ENCODE measurements at regions not wholly inside any gene's neighbourhood (a gene's known extent, or its start where the extent isn't known, plus 50 kb on each side); places are given as distances from the start of the nearest gene placed in this dataset.
"Not testable (repeated sequence)": the region's sequence is repeated elsewhere in the genome, so short reads cannot be mapped to it uniquely, and the experiment has no call there.

- in situ Hi-C loops (cut with MboI; ENCODE audit: low pct_unique_long_range_greater_than_20kb, low sequenced_read_pairs, unreplicated experiment): no loop called here
- TF ChIP-seq CTCF (IDR thresholded peaks at IDR 0.05; ENCODE audit: extremely low read depth, insufficient read depth, missing control alignments): no peak
- DNase-seq (ENCODE audit: low spot score): no peak
These were observed 116.6 kb upstream of the RAI2 start for GRCh38 chrX:17977696-17978095.

- DNase-seq (ENCODE audit: low spot score): no peak
- in situ Hi-C loops (cut with MboI; ENCODE audit: low pct_unique_long_range_greater_than_20kb, low sequenced_read_pairs, unreplicated experiment): no loop called here
- TF ChIP-seq CTCF (IDR thresholded peaks at IDR 0.05; ENCODE audit: extremely low read depth, insufficient read depth, missing control alignments): no peak
These were observed 115.9 kb upstream of the RAI2 start for GRCh38 chrX:17976955-17977354.

GRCh38 chrX:17975349-17975748 lies 114.3 kb upstream of the RAI2 start:
- in situ Hi-C loops (cut with MboI; ENCODE audit: low pct_unique_long_range_greater_than_20kb, low sequenced_read_pairs, unreplicated experiment); DNase-seq (ENCODE audit: low spot score): not testable (repeated sequence)

GRCh38 chrX:17968367-17968766 lies 107.3 kb upstream of the RAI2 start:
- in situ Hi-C loops (cut with MboI; ENCODE audit: low pct_unique_long_range_greater_than_20kb, low sequenced_read_pairs, unreplicated experiment): no loop called here
- no peak for TF ChIP-seq CTCF (IDR thresholded peaks at IDR 0.05; ENCODE audit: extremely low read depth, insufficient read depth, missing control alignments)
- no peak for DNase-seq (ENCODE audit: low spot score)

- no peak for DNase-seq (ENCODE audit: low spot score)
- in situ Hi-C loops (cut with MboI; ENCODE audit: low pct_unique_long_range_greater_than_20kb, low sequenced_read_pairs, unreplicated experiment): no loop called here
- no peak for TF ChIP-seq CTCF (IDR thresholded peaks at IDR 0.05; ENCODE audit: extremely low read depth, insufficient read depth, missing control alignments)
These were observed 106.8 kb upstream of the RAI2 start for GRCh38 chrX:17967888-17968287.

- in situ Hi-C loops (cut with MboI; ENCODE audit: low pct_unique_long_range_greater_than_20kb, low sequenced_read_pairs, unreplicated experiment): no loop called here
- no peak for TF ChIP-seq CTCF (IDR thresholded peaks at IDR 0.05; ENCODE audit: extremely low read depth, insufficient read depth, missing control alignments)
- DNase-seq (ENCODE audit: low spot score): no peak
These were observed 103.8 kb upstream of the RAI2 start for GRCh38 chrX:17964871-17965270.

GRCh38 chrX:17960891-17961290 lies 99.8 kb upstream of the RAI2 start:
- no peak for DNase-seq (ENCODE audit: low spot score)
- in situ Hi-C loops (cut with MboI; ENCODE audit: low pct_unique_long_range_greater_than_20kb, low sequenced_read_pairs, unreplicated experiment): no loop called here
- no peak for TF ChIP-seq CTCF (IDR thresholded peaks at IDR 0.05; ENCODE audit: extremely low read depth, insufficient read depth, missing control alignments)

Data from GM13977 (cell line).